Thoracic aorta (tissue), 2 donors: ENCODE measurements at regions not wholly inside any gene's neighbourhood (a gene's known extent, or its start where the extent isn't known, plus 50 kb on each side); places are given as distances from the start of the nearest gene placed in this dataset.

Experiments
- ATAC-seq: fragments of 150-250 bp; one replicate; pipeline ENCODE4 v1.8.0; 2017; ENCODE audit warnings: low read depth; ENCODE audit not compliant: insufficient number of reproducible peaks, low FRiP score
- DNase-seq: peaks from one replicate; pipeline ENCODE4 v3.0.0-alpha.2; 2020; ENCODE audit warnings: low spot score
- H3K27ac ChIP-seq, 2 donors: fragments of 200-600 bp; sonication (generic); 1 replicate in 1 of 2; 2 replicates in 1 of 2; pipeline ENCODE4 v1.5.1; 2016; ENCODE audit warnings: mild to moderate bottlenecking in 2 of 2, moderate library complexity in 2 of 2
- H3K27me3 ChIP-seq: fragments of 200-600 bp; sonication (generic); replicated peaks from 2 replicates; pipeline ENCODE4 v1.6.0; 2016; ENCODE audit warnings: mild to moderate bottlenecking; ENCODE audit not compliant: insufficient read depth
- H3K36me3 ChIP-seq: fragments of 200-600 bp; sonication (generic); one replicate; pipeline ENCODE4 v1.5.1; 2016
- H3K4me1 ChIP-seq, 2 donors: fragments of 200-600 bp; sonication (generic); 1 replicate in 1 of 2; 2 replicates in 1 of 2; pipeline versions ENCODE4 v1.5.1 to v1.6.0; 2016; ENCODE audit warnings: low read depth in 2 of 2, mild to moderate bottlenecking in 1 of 2; ENCODE audit not compliant: control insufficient read depth in 1 of 2
- H3K4me3 ChIP-seq: fragments of 200-600 bp; sonication (generic); 2 replicates; pipeline ENCODE4 v1.5.1; 2016; ENCODE audit warnings: mild to moderate bottlenecking
- H3K9me3 ChIP-seq: fragments of 200-600 bp; sonication (generic); 2 replicates; pipeline ENCODE4 v1.5.1; 2016
- CTCF ChIP-seq: fragments of 200-600 bp; sonication (generic); IDR thresholded peaks from one replicate; pipeline ENCODE4 v1.5.1; 2019; ENCODE audit warnings: antibody characterized with exemption

- DNase-seq (no peak), ATAC-seq (no peak)
- Histone ChIP-seq H3K36me3 (no peaks in the 10 kb centered on the region), H3K27me3 (no peaks in the 10 kb centered on the region), H3K4me3 (no peak overlapping the region), H3K9me3 (no peaks in the 10 kb centered on the region), H3K4me1 (no peaks in the 10 kb centered on the region), H3K27ac (no peak overlapping the region)
- no peak for TF ChIP-seq CTCF
Measured at GRCh38 chrY:14139521-14139920, 83.5 kb downstream of the VCY1B start.

GRCh38 chrY:14145614-14146013 is 89.6 kb downstream of the VCY1B start:
- DNase-seq (no peak), ATAC-seq (no peak)
- Histone ChIP-seq H3K9me3 (no peaks in the 10 kb centered on the region), H3K27ac (no peak overlapping the region), H3K4me1 (no peaks in the 10 kb centered on the region), H3K4me3 (no peak overlapping the region), H3K36me3 (no peaks in the 10 kb centered on the region), H3K27me3 (no peaks in the 10 kb centered on the region)
- no peak for TF ChIP-seq CTCF

GRCh38 chrY:14182776-14183175 is 126.7 kb downstream of the VCY1B start:
- H3K27ac ChIP-seq, result no peak overlapping the region
- H3K9me3 ChIP-seq, result no peaks in the 10 kb centered on the region
- DNase-seq (no peak), ATAC-seq (no peak)
- no peak overlapping the region for H3K4me3 ChIP-seq
- no peaks in the 10 kb centered on the region for H3K36me3 ChIP-seq
- no peak for TF ChIP-seq CTCF
- H3K4me1 ChIP-seq, result no peaks in the 10 kb centered on the region
- H3K27me3 ChIP-seq, result no peaks in the 10 kb centered on the region

DNA sequence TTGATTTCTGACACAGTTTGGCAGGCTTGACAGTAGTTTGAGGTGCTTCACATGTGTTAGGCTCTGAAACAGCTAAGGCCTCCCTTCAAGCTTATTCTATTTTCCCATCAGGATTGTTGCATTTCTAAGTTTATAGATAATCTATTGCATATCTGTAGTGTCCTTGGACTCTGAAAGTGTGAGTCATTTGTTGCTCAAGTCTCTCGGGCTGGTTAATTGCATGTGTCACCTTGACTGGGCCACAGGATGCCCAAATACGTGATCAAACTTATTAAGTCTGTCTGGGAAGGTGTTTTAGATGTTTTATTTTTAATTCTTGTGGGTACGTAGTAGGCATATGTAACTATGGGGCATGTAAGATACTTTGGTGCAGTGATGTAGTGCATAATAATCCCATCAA is 166.0 kb downstream of the VCY1B start:
- Histone ChIP-seq H3K9me3 (no peaks in the 10 kb centered on the region), H3K36me3 (no peaks in the 10 kb centered on the region), H3K4me1 (no peaks in the 10 kb centered on the region), H3K27me3 (no peaks in the 10 kb centered on the region), H3K27ac (no peak overlapping the region), H3K4me3 (no peak overlapping the region)
- DNase-seq (no peak), ATAC-seq (no peak)
- no peak for TF ChIP-seq CTCF

- Histone ChIP-seq H3K36me3 (no peaks in the 10 kb centered on the region), H3K27ac (no peak overlapping the region), H3K4me1 (no peaks in the 10 kb centered on the region), H3K27me3 (no peaks in the 10 kb centered on the region), H3K4me3 (no peak overlapping the region), H3K9me3 (no peaks in the 10 kb centered on the region)
- no peak for DNase-seq
- TF ChIP-seq CTCF, result no peak
- no peak for ATAC-seq
Measured at GRCh38 chrY:14231703-14232102, 175.7 kb downstream of the VCY1B start.
